H1 (cell line): ENCODE measurements at regions not wholly inside any gene's neighbourhood (a gene's known extent, or its start where the extent isn't known, plus 50 kb on each side); places are given as distances from the start of the nearest gene placed in this dataset.

Source experiments
- NRF1 ChIP-seq: IDR thresholded peaks from 2 replicates; pipeline ENCODE4 v1.6.1; 2011; ENCODE audit warnings: mild to moderate bottlenecking, low read depth, low read length, improper control_type of control experiment
- TF ChIP-seq, protein P1 (sequence below): fragments of 300-600 bp; sonication (generic); IDR thresholded peaks from 2 replicates; pipeline ENCODE4 v1.7.1; 2012; ENCODE audit warnings: low read length, moderate library complexity, mild to moderate bottlenecking, inconsistent platforms; ENCODE audit not compliant: insufficient replicate concordance

DNA sequence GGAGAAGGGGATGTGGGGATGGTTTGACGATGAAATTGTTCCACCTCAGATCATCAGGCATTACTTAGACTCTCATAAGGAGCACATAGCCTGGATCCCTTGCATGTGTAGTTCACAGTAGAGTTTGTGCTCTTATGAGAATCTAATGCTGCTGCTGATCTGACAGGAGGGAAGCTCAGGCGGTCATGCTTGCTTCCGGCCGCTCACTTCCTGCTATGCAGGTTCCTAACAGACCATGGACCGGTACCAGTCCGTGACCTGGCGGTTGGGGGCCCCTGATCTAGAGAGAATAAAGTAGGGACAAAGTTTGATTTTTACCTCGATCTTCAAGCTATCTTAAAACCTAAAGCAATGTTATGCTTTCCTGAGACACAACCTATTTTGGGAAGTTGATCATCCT, 373.8 kb upstream of the ARGLU1 start (continued):
- TF ChIP-seq, protein P1, sequence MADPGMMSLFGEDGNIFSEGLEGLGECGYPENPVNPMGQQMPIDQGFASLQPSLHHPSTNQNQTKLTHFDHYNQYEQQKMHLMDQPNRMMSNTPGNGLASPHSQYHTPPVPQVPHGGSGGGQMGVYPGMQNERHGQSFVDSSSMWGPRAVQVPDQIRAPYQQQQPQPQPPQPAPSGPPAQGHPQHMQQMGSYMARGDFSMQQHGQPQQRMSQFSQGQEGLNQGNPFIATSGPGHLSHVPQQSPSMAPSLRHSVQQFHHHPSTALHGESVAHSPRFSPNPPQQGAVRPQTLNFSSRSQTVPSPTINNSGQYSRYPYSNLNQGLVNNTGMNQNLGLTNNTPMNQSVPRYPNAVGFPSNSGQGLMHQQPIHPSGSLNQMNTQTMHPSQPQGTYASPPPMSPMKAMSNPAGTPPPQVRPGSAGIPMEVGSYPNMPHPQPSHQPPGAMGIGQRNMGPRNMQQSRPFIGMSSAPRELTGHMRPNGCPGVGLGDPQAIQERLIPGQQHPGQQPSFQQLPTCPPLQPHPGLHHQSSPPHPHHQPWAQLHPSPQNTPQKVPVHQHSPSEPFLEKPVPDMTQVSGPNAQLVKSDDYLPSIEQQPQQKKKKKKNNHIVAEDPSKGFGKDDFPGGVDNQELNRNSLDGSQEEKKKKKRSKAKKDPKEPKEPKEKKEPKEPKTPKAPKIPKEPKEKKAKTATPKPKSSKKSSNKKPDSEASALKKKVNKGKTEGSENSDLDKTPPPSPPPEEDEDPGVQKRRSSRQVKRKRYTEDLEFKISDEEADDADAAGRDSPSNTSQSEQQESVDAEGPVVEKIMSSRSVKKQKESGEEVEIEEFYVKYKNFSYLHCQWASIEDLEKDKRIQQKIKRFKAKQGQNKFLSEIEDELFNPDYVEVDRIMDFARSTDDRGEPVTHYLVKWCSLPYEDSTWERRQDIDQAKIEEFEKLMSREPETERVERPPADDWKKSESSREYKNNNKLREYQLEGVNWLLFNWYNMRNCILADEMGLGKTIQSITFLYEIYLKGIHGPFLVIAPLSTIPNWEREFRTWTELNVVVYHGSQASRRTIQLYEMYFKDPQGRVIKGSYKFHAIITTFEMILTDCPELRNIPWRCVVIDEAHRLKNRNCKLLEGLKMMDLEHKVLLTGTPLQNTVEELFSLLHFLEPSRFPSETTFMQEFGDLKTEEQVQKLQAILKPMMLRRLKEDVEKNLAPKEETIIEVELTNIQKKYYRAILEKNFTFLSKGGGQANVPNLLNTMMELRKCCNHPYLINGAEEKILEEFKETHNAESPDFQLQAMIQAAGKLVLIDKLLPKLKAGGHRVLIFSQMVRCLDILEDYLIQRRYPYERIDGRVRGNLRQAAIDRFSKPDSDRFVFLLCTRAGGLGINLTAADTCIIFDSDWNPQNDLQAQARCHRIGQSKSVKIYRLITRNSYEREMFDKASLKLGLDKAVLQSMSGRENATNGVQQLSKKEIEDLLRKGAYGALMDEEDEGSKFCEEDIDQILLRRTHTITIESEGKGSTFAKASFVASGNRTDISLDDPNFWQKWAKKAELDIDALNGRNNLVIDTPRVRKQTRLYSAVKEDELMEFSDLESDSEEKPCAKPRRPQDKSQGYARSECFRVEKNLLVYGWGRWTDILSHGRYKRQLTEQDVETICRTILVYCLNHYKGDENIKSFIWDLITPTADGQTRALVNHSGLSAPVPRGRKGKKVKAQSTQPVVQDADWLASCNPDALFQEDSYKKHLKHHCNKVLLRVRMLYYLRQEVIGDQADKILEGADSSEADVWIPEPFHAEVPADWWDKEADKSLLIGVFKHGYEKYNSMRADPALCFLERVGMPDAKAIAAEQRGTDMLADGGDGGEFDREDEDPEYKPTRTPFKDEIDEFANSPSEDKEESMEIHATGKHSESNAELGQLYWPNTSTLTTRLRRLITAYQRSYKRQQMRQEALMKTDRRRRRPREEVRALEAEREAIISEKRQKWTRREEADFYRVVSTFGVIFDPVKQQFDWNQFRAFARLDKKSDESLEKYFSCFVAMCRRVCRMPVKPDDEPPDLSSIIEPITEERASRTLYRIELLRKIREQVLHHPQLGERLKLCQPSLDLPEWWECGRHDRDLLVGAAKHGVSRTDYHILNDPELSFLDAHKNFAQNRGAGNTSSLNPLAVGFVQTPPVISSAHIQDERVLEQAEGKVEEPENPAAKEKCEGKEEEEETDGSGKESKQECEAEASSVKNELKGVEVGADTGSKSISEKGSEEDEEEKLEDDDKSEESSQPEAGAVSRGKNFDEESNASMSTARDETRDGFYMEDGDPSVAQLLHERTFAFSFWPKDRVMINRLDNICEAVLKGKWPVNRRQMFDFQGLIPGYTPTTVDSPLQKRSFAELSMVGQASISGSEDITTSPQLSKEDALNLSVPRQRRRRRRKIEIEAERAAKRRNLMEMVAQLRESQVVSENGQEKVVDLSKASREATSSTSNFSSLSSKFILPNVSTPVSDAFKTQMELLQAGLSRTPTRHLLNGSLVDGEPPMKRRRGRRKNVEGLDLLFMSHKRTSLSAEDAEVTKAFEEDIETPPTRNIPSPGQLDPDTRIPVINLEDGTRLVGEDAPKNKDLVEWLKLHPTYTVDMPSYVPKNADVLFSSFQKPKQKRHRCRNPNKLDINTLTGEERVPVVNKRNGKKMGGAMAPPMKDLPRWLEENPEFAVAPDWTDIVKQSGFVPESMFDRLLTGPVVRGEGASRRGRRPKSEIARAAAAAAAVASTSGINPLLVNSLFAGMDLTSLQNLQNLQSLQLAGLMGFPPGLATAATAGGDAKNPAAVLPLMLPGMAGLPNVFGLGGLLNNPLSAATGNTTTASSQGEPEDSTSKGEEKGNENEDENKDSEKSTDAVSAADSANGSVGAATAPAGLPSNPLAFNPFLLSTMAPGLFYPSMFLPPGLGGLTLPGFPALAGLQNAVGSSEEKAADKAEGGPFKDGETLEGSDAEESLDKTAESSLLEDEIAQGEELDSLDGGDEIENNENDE: no peak
- TF ChIP-seq NRF1: no peak
